PFSK-1 (cell line): ENCODE measurements at regions not wholly inside any gene's neighbourhood (a gene's known extent, or its start where the extent isn't known, plus 50 kb on each side); places are given as distances from the start of the nearest gene placed in this dataset.

Experiments used
- FOXP2 ChIP-seq: optimal IDR thresholded peaks from 2 replicates; pipeline ENCODE3; 2011; ENCODE audit warnings: borderline replicate concordance, control low read depth, inconsistent platforms; ENCODE audit not compliant: insufficient read depth; ENCODE audit errors: extremely low read length, extremely low read depth
- POLR2AphosphoS5 ChIP-seq: IDR thresholded peaks from 2 replicates; pipeline ENCODE4 v1.6.1; 2012; ENCODE audit warnings: low read depth, mild to moderate bottlenecking, control low read depth, low read length, moderate library complexity
- SIN3A ChIP-seq: IDR thresholded peaks from 2 replicates; pipeline ENCODE4 v1.6.1; 2012; ENCODE audit warnings: mild to moderate bottlenecking, low read length, moderate library complexity, borderline replicate concordance; ENCODE audit not compliant: insufficient read depth
- TAF1 ChIP-seq: IDR thresholded peaks from 2 replicates; pipeline ENCODE4 v1.6.1; 2012; ENCODE audit warnings: low read length, control low read depth, borderline replicate concordance; ENCODE audit not compliant: insufficient read depth
- TF ChIP-seq, protein P1 (sequence below), 2 experiments: IDR thresholded peaks; 2 replicates each; pipeline versions ENCODE4 v1.6.1 to v1.8.0; 2011 to 2012; ENCODE audit warnings: low read depth in 2 of 2, low read length in 2 of 2, control low read depth in 1 of 2, inconsistent platforms in 1 of 2, mild to moderate bottlenecking in 1 of 2, moderate library complexity in 1 of 2; ENCODE audit not compliant: insufficient read depth in 1 of 2

DNA sequence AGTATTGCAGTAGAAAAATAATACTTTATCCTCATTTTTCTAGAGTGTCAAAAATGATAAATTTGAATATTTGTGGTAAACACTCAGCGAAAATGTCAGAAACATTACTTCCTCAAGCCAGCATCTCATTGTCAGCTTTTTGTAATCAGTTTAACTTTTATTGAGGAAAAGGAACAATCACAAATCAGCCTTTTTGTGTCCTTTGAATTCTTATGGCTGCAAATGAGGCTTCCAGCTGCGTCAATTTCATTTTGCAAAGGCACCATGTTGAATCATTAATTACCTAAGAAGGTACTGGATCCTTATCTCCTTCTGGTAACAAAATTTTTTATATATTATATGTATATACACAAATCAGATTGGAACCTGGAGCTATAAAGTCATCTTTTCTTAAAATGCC is 442.6 kb upstream of the CPEB2 start:
- TF ChIP-seq, protein P1, sequence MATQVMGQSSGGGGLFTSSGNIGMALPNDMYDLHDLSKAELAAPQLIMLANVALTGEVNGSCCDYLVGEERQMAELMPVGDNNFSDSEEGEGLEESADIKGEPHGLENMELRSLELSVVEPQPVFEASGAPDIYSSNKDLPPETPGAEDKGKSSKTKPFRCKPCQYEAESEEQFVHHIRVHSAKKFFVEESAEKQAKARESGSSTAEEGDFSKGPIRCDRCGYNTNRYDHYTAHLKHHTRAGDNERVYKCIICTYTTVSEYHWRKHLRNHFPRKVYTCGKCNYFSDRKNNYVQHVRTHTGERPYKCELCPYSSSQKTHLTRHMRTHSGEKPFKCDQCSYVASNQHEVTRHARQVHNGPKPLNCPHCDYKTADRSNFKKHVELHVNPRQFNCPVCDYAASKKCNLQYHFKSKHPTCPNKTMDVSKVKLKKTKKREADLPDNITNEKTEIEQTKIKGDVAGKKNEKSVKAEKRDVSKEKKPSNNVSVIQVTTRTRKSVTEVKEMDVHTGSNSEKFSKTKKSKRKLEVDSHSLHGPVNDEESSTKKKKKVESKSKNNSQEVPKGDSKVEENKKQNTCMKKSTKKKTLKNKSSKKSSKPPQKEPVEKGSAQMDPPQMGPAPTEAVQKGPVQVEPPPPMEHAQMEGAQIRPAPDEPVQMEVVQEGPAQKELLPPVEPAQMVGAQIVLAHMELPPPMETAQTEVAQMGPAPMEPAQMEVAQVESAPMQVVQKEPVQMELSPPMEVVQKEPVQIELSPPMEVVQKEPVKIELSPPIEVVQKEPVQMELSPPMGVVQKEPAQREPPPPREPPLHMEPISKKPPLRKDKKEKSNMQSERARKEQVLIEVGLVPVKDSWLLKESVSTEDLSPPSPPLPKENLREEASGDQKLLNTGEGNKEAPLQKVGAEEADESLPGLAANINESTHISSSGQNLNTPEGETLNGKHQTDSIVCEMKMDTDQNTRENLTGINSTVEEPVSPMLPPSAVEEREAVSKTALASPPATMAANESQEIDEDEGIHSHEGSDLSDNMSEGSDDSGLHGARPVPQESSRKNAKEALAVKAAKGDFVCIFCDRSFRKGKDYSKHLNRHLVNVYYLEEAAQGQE (IDR thresholded peaks at IDR 0.05; ENCODE audit: insufficient read depth in 1 of 2, low read depth in 2 of 2, low read length in 2 of 2) = no peak
- TF ChIP-seq FOXP2 (no peak), SIN3A (no peak)

DNA sequence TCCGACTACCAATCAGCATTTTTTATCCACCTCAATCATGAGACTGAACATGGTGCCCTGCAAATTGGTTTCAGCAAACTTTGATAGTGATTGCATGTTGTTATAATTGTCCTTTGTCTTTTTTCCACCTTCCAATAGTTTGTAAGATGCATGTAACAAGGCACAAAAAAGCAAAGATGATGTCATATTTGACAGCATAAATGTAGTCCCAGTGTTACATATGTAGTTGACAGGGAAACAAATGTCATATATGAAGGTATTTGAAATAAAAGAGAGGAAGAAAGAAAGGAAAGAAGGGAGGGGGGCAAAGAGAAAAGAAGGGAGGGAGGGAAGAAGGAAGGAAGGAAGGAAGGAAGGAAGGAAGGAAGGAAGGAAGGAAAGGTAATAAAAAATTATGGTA is 441.7 kb upstream of the CPEB2 start:
- TF ChIP-seq TAF1 = no peak
- TF ChIP-seq SIN3A = no peak
- no peak for TF ChIP-seq FOXP2
- TF ChIP-seq, protein P1 (IDR thresholded peaks at IDR 0.05; ENCODE audit: insufficient read depth in 1 of 2, low read depth in 2 of 2, low read length in 2 of 2) = no peak
- TF ChIP-seq POLR2AphosphoS5 = no peak

DNA sequence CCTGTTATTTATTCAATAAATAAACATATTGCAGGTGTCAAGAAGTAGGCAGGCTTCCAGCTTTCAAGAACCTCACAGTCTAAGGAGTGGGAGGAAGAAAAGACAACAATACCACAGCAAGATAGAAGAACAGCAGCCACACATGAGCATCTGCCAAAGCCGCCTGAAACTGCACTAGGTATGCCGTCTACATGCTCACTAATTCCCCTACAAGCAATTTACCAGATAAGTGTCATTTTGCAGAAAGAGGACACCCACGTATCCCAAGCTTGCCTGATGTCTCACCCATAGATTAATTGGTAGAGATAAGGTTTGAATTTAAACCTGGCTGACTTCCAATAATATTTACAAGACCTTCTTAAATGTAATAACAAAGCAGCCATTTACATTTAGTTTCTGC is 439.4 kb upstream of the CPEB2 start:
- TF ChIP-seq SIN3A (no peak), TAF1 (no peak), FOXP2 (no peak), POLR2AphosphoS5 (no peak)
- TF ChIP-seq, protein P1 (IDR thresholded peaks at IDR 0.05; ENCODE audit: insufficient read depth in 1 of 2, low read depth in 2 of 2, low read length in 2 of 2) = no peak

DNA sequence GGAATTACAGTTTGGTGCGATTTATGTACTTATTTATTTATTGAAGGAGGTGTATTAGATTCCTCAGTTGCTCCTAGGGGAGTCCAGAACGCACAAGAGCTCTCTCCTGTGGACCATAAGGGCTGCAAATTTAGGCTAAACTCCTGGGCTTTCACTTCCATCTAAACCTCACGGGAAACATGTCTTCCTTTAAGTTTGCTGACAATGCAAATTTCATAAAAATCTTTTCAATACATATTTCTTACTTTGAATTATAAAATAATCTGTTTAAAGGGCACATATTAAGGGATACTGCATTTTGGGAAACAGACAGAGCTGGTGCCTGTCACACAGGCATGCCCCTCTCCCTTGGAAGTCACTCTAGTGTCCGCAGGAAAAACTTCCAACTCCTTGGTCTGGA is 438.0 kb upstream of the CPEB2 start:
- no peak for TF ChIP-seq FOXP2
- no peak for TF ChIP-seq POLR2AphosphoS5
- no peak for TF ChIP-seq SIN3A

DNA sequence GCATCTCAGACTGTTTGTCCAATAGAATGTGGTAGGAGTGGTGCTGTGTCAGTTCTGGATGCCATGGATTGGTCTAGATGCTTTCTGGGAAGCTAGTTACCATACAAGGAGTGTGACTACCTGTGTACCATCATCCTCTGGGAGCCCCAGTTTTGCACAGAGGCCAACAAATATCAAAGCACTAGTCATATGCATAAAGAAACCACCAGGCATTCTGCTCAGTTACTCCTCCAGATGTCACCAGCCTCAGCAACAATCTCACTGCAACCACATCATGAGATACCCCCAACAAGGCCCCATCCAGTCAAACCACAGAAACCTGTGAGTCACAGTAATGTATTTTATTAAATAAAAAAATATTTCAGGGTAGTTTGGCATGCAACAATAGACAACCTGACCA is 435.8 kb upstream of the CPEB2 start:
- TF ChIP-seq SIN3A = no peak
- no peak for TF ChIP-seq POLR2AphosphoS5
- TF ChIP-seq FOXP2 = no peak
- no peak for TF ChIP-seq TAF1
- TF ChIP-seq, protein P1 (IDR thresholded peaks at IDR 0.05; ENCODE audit: insufficient read depth in 1 of 2, low read depth in 2 of 2, low read length in 2 of 2) = no peak
